ENCODE measurements at regions not wholly inside any gene's neighbourhood (a gene's known extent, or its start where the extent isn't known, plus 50 kb on each side); places are given as distances from the start of the nearest gene placed in this dataset.
A peak's percentile ranks its signal among the peaks of the same experiment; 100 is the strongest.

- no peaks in the 10 kb centered on the region for H3K27me3 Mint-ChIP-seq (ENCODE audit: low read depth)
- H3K27ac Mint-ChIP-seq: peak overlapping the region; percentile 6
- no peaks in the 10 kb centered on the region for H3K36me3 Mint-ChIP-seq (ENCODE audit: insufficient read depth in 2 of 2)
- H3K4me3 Mint-ChIP-seq: peak overlapping the region in 1 of 2 donors; percentile 47
- DNase-seq: no peak
- no peaks in the 10 kb centered on the region for H3K9me3 Mint-ChIP-seq
- peaks cover 21% of the 10 kb centered on the region for H3K4me1 Mint-ChIP-seq (ENCODE audit: low read depth)
- ATAC-seq (replicated peaks in 1 of 2): peak; percentile 66 to 79
Measured at GRCh38 chr11:11170352-11171084, 182.5 kb downstream of the CSNK2A3 start.

- Mint-ChIP-seq H3K4me3 (peak overlapping the region in 1 of 2 donors; percentile 47), H3K27ac (peak overlapping the region; percentile 6), H3K4me1 (ENCODE audit: low read depth) (peaks cover 21% of the 10 kb centered on the region), H3K36me3 (ENCODE audit: insufficient read depth in 2 of 2) (no peaks in the 10 kb centered on the region), H3K27me3 (ENCODE audit: low read depth) (no peaks in the 10 kb centered on the region), H3K9me3 (no peaks in the 10 kb centered on the region)
- DNase-seq (no peak), ATAC-seq (replicated peaks in 1 of 2) (peak; percentile 61 to 68)
Measured at GRCh38 chr11:11169715-11170351, 183.2 kb downstream of the CSNK2A3 start.

GRCh38 chr11:11167806-11168205, 185.2 kb downstream of the CSNK2A3 start:
- Mint-ChIP-seq H3K27me3 (ENCODE audit: low read depth) (peaks cover 12% of the 10 kb centered on the region), H3K4me3 (no peak overlapping the region), H3K36me3 (ENCODE audit: insufficient read depth in 2 of 2) (no peaks in the 10 kb centered on the region), H3K9me3 (no peaks in the 10 kb centered on the region), H3K27ac (no peak overlapping the region), H3K4me1 (ENCODE audit: low read depth) (peaks cover 21% of the 10 kb centered on the region)
- ATAC-seq (replicated peaks in 1 of 2) (no peak), DNase-seq (no peak)

GRCh38 chr11:11164334-11164690, 188.7 kb downstream of the CSNK2A3 start:
- Mint-ChIP-seq H3K4me1 (ENCODE audit: low read depth) (no peaks in the 10 kb centered on the region), H3K27me3 (ENCODE audit: low read depth) (peaks cover 12% of the 10 kb centered on the region), H3K4me3 (no peak overlapping the region), H3K9me3 (peaks cover 0 to 2% of the 10 kb centered on the region in 2 donors), H3K27ac (no peak overlapping the region), H3K36me3 (ENCODE audit: insufficient read depth in 2 of 2) (no peaks in the 10 kb centered on the region)
- DNase-seq (no peak), ATAC-seq (replicated peaks in 1 of 2) (no peak)

GRCh38 chr11:11163669-11164333, 189.2 kb downstream of the CSNK2A3 start:
- peaks cover 0 to 2% of the 10 kb centered on the region in 2 donors for H3K9me3 Mint-ChIP-seq
- H3K4me1 Mint-ChIP-seq (ENCODE audit: low read depth): no peaks in the 10 kb centered on the region
- H3K27me3 Mint-ChIP-seq (ENCODE audit: low read depth): peaks cover 12% of the 10 kb centered on the region
- no peak for ATAC-seq (replicated peaks in 1 of 2)
- H3K4me3 Mint-ChIP-seq: no peak overlapping the region
- H3K27ac Mint-ChIP-seq: no peak overlapping the region
- DNase-seq: no peak
- H3K36me3 Mint-ChIP-seq (ENCODE audit: insufficient read depth in 2 of 2): no peaks in the 10 kb centered on the region

GRCh38 chr11:11163236-11163635, 189.8 kb downstream of the CSNK2A3 start:
- no peaks in the 10 kb centered on the region for H3K4me1 Mint-ChIP-seq (ENCODE audit: low read depth)
- peaks cover 0 to 2% of the 10 kb centered on the region in 2 donors for H3K9me3 Mint-ChIP-seq
- DNase-seq (no peak), ATAC-seq (replicated peaks in 1 of 2) (no peak)
- no peak overlapping the region for H3K27ac Mint-ChIP-seq
- H3K4me3 Mint-ChIP-seq: no peak overlapping the region
- H3K36me3 Mint-ChIP-seq (ENCODE audit: insufficient read depth in 2 of 2): no peaks in the 10 kb centered on the region
- peaks cover 12% of the 10 kb centered on the region for H3K27me3 Mint-ChIP-seq (ENCODE audit: low read depth)

- Mint-ChIP-seq H3K27ac (no peak overlapping the region), H3K27me3 (ENCODE audit: low read depth) (no peaks in the 10 kb centered on the region), H3K36me3 (ENCODE audit: insufficient read depth in 2 of 2) (no peaks in the 10 kb centered on the region), H3K9me3 (peaks cover 0 to 2% of the 10 kb centered on the region in 2 donors), H3K4me3 (no peak overlapping the region), H3K4me1 (ENCODE audit: low read depth) (peaks cover 14% of the 10 kb centered on the region)
- peak in 1 of 2 donors; percentile 58 for ATAC-seq (replicated peaks in 1 of 2)
- peak; percentile 15 to 44 for DNase-seq
Measured at GRCh38 chr11:11157185-11157584, 195.9 kb downstream of the CSNK2A3 start.

GRCh38 chr11:11155962-11156815, 196.9 kb downstream of the CSNK2A3 start:
- ATAC-seq (replicated peaks in 1 of 2) (peak; percentile 72 to 78), DNase-seq (peak; percentile 50 to 69)
- Mint-ChIP-seq H3K9me3 (peaks cover 0 to 2% of the 10 kb centered on the region in 2 donors), H3K36me3 (ENCODE audit: insufficient read depth in 2 of 2) (no peaks in the 10 kb centered on the region), H3K4me1 (ENCODE audit: low read depth) (peaks cover 14% of the 10 kb centered on the region), H3K4me3 (peak overlapping the region; percentile 60 to 70), H3K27me3 (ENCODE audit: low read depth) (no peaks in the 10 kb centered on the region), H3K27ac (no peak overlapping the region)

- Mint-ChIP-seq H3K9me3 (no peaks in the 10 kb centered on the region), H3K27ac (no peak overlapping the region), H3K27me3 (ENCODE audit: low read depth) (no peaks in the 10 kb centered on the region), H3K36me3 (ENCODE audit: insufficient read depth in 2 of 2) (no peaks in the 10 kb centered on the region), H3K4me3 (no peak overlapping the region), H3K4me1 (ENCODE audit: low read depth) (peaks cover 43% of the 10 kb centered on the region)
- DNase-seq: no peak
- ATAC-seq (replicated peaks in 1 of 2): no peak
Measured at GRCh38 chr11:11152877-11153276, 200.2 kb downstream of the CSNK2A3 start.

GRCh38 chr11:11149671-11150459, 203.2 kb downstream of the CSNK2A3 start:
- Mint-ChIP-seq H3K27me3 (ENCODE audit: low read depth) (no peaks in the 10 kb centered on the region), H3K36me3 (ENCODE audit: insufficient read depth in 2 of 2) (peaks cover 1 to 2% of the 10 kb centered on the region in 2 donors), H3K4me3 (peak overlapping the region; percentile 70), H3K9me3 (peaks cover 0 to 3% of the 10 kb centered on the region in 2 donors), H3K4me1 (ENCODE audit: low read depth) (peaks cover 38% of the 10 kb centered on the region), H3K27ac (peak overlapping the region; percentile 36)
- DNase-seq (no peak), ATAC-seq (replicated peaks in 1 of 2) (peak; percentile 66 to 68)

GRCh38 chr11:11148596-11148995, 204.5 kb downstream of the CSNK2A3 start:
- ATAC-seq (replicated peaks in 1 of 2) (no peak), DNase-seq (no peak)
- H3K27me3 Mint-ChIP-seq (ENCODE audit: low read depth): no peaks in the 10 kb centered on the region
- H3K9me3 Mint-ChIP-seq: peaks cover 0 to 3% of the 10 kb centered on the region in 2 donors
- H3K27ac Mint-ChIP-seq: no peak overlapping the region
- no peak overlapping the region for H3K4me3 Mint-ChIP-seq
- H3K4me1 Mint-ChIP-seq (ENCODE audit: low read depth): peaks cover 34% of the 10 kb centered on the region
- H3K36me3 Mint-ChIP-seq (ENCODE audit: insufficient read depth in 2 of 2): peaks cover 1 to 2% of the 10 kb centered on the region in 2 donors

GRCh38 chr11:11148104-11148509, 204.9 kb downstream of the CSNK2A3 start:
- H3K36me3 Mint-ChIP-seq (ENCODE audit: insufficient read depth in 2 of 2): peaks cover 1 to 2% of the 10 kb centered on the region in 2 donors
- H3K9me3 Mint-ChIP-seq: peaks cover 0 to 3% of the 10 kb centered on the region in 2 donors
- no peak overlapping the region for H3K4me3 Mint-ChIP-seq
- H3K27me3 Mint-ChIP-seq (ENCODE audit: low read depth): no peaks in the 10 kb centered on the region
- ATAC-seq (replicated peaks in 1 of 2) (peak; percentile 52 to 53), DNase-seq (peak in 1 of 2 donors; percentile 21)
- peaks cover 34% of the 10 kb centered on the region for H3K4me1 Mint-ChIP-seq (ENCODE audit: low read depth)
- H3K27ac Mint-ChIP-seq: no peak overlapping the region

Data from activated T-cell treated with anti-CD3 and anti-CD28 coated beads, Interleukin-2, amount 50 U/mL, for 72 hours (primary cell).